ENCODE measurements at regions not wholly inside any gene's neighbourhood (a gene's known extent, or its start where the extent isn't known, plus 50 kb on each side); places are given as distances from the start of the nearest gene placed in this dataset.

DNA sequence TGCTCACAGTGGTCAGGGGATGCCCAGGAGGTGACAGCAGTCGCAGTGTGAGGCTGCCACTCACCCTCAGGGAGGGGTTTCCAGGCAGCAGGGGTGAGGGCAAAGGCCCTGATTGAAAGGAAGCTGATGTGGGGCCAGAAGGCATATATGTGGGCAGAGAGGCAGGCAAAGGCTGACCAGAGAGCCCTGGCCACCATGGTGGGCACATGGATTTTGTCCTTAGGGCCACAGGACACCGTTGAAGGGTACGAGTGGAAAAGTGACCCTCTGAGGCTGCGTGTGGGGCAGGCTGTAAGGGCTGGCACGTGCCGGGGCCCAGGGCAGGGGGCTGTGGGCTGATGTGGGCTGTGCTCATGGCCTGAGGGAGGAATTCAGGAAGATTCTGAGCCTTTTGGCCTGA lies 57.5 kb upstream of the ZNF32 start:
- TF ChIP-seq, protein P1, sequence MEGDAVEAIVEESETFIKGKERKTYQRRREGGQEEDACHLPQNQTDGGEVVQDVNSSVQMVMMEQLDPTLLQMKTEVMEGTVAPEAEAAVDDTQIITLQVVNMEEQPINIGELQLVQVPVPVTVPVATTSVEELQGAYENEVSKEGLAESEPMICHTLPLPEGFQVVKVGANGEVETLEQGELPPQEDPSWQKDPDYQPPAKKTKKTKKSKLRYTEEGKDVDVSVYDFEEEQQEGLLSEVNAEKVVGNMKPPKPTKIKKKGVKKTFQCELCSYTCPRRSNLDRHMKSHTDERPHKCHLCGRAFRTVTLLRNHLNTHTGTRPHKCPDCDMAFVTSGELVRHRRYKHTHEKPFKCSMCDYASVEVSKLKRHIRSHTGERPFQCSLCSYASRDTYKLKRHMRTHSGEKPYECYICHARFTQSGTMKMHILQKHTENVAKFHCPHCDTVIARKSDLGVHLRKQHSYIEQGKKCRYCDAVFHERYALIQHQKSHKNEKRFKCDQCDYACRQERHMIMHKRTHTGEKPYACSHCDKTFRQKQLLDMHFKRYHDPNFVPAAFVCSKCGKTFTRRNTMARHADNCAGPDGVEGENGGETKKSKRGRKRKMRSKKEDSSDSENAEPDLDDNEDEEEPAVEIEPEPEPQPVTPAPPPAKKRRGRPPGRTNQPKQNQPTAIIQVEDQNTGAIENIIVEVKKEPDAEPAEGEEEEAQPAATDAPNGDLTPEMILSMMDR (IDR thresholded peaks at IDR 0.05): no peak
- no peak for TF ChIP-seq POLR2A (IDR thresholded peaks at IDR 0.05)
